ENCODE measurements at regions not wholly inside any gene's neighbourhood (a gene's known extent, or its start where the extent isn't known, plus 50 kb on each side); places are given as distances from the start of the nearest gene placed in this dataset.

GRCh38 chr5:39542511-39543285 lies 117.9 kb upstream of the DAB2 start:
- Histone ChIP-seq H3K4me3 (replicated peaks; ENCODE audit: low read depth, low read length) (no peak overlapping the region), H3K36me3 (ENCODE audit: control insufficient read depth, insufficient read depth, low read length) (no peaks in the 10 kb centered on the region), H3K27me3 (replicated peaks; ENCODE audit: control insufficient read depth, insufficient read depth, low read length) (no peaks in the 10 kb centered on the region)
- TF ChIP-seq, protein P1, sequence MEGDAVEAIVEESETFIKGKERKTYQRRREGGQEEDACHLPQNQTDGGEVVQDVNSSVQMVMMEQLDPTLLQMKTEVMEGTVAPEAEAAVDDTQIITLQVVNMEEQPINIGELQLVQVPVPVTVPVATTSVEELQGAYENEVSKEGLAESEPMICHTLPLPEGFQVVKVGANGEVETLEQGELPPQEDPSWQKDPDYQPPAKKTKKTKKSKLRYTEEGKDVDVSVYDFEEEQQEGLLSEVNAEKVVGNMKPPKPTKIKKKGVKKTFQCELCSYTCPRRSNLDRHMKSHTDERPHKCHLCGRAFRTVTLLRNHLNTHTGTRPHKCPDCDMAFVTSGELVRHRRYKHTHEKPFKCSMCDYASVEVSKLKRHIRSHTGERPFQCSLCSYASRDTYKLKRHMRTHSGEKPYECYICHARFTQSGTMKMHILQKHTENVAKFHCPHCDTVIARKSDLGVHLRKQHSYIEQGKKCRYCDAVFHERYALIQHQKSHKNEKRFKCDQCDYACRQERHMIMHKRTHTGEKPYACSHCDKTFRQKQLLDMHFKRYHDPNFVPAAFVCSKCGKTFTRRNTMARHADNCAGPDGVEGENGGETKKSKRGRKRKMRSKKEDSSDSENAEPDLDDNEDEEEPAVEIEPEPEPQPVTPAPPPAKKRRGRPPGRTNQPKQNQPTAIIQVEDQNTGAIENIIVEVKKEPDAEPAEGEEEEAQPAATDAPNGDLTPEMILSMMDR (IDR thresholded peaks at IDR 0.05; ENCODE audit: insufficient read depth, low read length, poor library complexity, severe bottlenecking): no peak
- DNase-seq (ENCODE audit: extremely low read depth, insufficient read length): no peak

GRCh38 chr5:39541920-39542319 lies 117.1 kb upstream of the DAB2 start:
- no peaks in the 10 kb centered on the region for H3K27me3 ChIP-seq (replicated peaks; ENCODE audit: control insufficient read depth, insufficient read depth, low read length)
- H3K4me3 ChIP-seq (replicated peaks; ENCODE audit: low read depth, low read length): no peak overlapping the region
- TF ChIP-seq, protein P1 (IDR thresholded peaks at IDR 0.05; ENCODE audit: insufficient read depth, low read length, poor library complexity, severe bottlenecking): no peak
- DNase-seq (ENCODE audit: extremely low read depth, insufficient read length): no peak
- H3K36me3 ChIP-seq (ENCODE audit: control insufficient read depth, insufficient read depth, low read length): no peaks in the 10 kb centered on the region

DNA sequence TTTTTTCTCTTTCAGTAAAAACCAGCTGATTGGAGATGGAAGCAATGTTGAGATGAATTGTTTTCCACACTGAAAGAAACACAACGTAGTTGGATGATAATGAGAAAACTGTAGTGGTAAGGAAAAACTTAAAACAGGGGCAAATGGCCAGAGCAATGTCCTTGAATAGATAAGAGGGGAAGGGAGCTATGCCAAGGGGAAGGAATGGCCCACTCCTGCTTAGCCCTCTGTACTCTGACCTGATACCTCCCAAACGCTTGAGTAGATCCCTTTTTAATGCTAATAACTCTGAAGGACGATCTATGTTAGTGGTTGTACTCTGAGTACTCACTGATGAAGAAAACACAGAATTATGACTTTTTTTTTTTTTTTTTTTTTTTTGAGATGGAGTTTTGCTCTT lies 114.7 kb upstream of the DAB2 start:
- Histone ChIP-seq H3K36me3 (ENCODE audit: control insufficient read depth, insufficient read depth, low read length) (no peaks in the 10 kb centered on the region), H3K27me3 (replicated peaks; ENCODE audit: control insufficient read depth, insufficient read depth, low read length) (no peaks in the 10 kb centered on the region), H3K4me3 (replicated peaks; ENCODE audit: low read depth, low read length) (no peak overlapping the region)
- TF ChIP-seq, protein P1 (IDR thresholded peaks at IDR 0.05; ENCODE audit: insufficient read depth, low read length, poor library complexity, severe bottlenecking): no peak
- DNase-seq (ENCODE audit: extremely low read depth, insufficient read length): no peak

GRCh38 chr5:39534690-39535089 lies 109.9 kb upstream of the DAB2 start:
- Histone ChIP-seq H3K36me3 (ENCODE audit: control insufficient read depth, insufficient read depth, low read length) (no peaks in the 10 kb centered on the region), H3K4me3 (replicated peaks; ENCODE audit: low read depth, low read length) (no peak overlapping the region), H3K27me3 (replicated peaks; ENCODE audit: control insufficient read depth, insufficient read depth, low read length) (no peaks in the 10 kb centered on the region)
- TF ChIP-seq, protein P1 (IDR thresholded peaks at IDR 0.05; ENCODE audit: insufficient read depth, low read length, poor library complexity, severe bottlenecking): no peak
- DNase-seq (ENCODE audit: extremely low read depth, insufficient read length): no peak

GRCh38 chr5:39533749-39534148 lies 109.0 kb upstream of the DAB2 start:
- TF ChIP-seq, protein P1 (IDR thresholded peaks at IDR 0.05; ENCODE audit: insufficient read depth, low read length, poor library complexity, severe bottlenecking): no peak

More at GRCh38 chr5:39533749-39534148, 109.0 kb upstream of the DAB2 start:
- Histone ChIP-seq H3K36me3 (ENCODE audit: control insufficient read depth, insufficient read depth, low read length) (no peaks in the 10 kb centered on the region), H3K4me3 (replicated peaks; ENCODE audit: low read depth, low read length) (no peak overlapping the region), H3K27me3 (replicated peaks; ENCODE audit: control insufficient read depth, insufficient read depth, low read length) (no peaks in the 10 kb centered on the region)
- no peak for DNase-seq (ENCODE audit: extremely low read depth, insufficient read length)
